Neural cell (in vitro differentiated cells): ENCODE measurements at regions not wholly inside any gene's neighbourhood (a gene's known extent, or its start where the extent isn't known, plus 50 kb on each side); places are given as distances from the start of the nearest gene placed in this dataset.

ENCODE experiments used
- CTCF ChIP-seq: fragments of 450-650 bp; IDR thresholded peaks from 2 replicates; pipeline ENCODE4 v1.5.1; 2014; ENCODE audit warnings: antibody characterized with exemption, mild to moderate bottlenecking, moderate library complexity; ENCODE audit not compliant: poor library complexity, severe bottlenecking
- EP300 ChIP-seq: fragments of 450-650 bp; conservative IDR thresholded peaks from 2 replicates; pipeline ENCODE4 v1.6.1; 2014; ENCODE audit warnings: antibody characterized with exemption, mild to moderate bottlenecking, moderate library complexity; ENCODE audit not compliant: poor library complexity, severe bottlenecking
- EZH2 ChIP-seq: fragments of 200-600, 300-800 bp; shearing (Covaris generic), sonication (generic); IDR thresholded peaks from 2 replicates; pipeline ENCODE4 v1.6.1; 2014; ENCODE audit warnings: antibody characterized with exemption, low read length, borderline replicate concordance, mild to moderate bottlenecking; ENCODE audit not compliant: insufficient read depth, poor library complexity, severe bottlenecking
- POLR2AphosphoS5 ChIP-seq: IDR thresholded peaks from 2 replicates; pipeline ENCODE4 v1.6.1; 2012
- RAD21 ChIP-seq: fragments of 450-650 bp; conservative IDR thresholded peaks from 2 replicates; pipeline ENCODE4 v1.6.1; 2014; ENCODE audit warnings: antibody characterized with exemption, mild to moderate bottlenecking, moderate library complexity

GRCh38 chr12:84416626-84417025 lies 496.0 kb downstream of the SLC6A15 start:
- TF ChIP-seq POLR2AphosphoS5 = no peak
- TF ChIP-seq EZH2 = no peak
- TF ChIP-seq CTCF = no peak
- no peak for TF ChIP-seq EP300
- TF ChIP-seq RAD21 = no peak
